HepG2 (cell line): ENCODE measurements at regions not wholly inside any gene's neighbourhood (a gene's known extent, or its start where the extent isn't known, plus 50 kb on each side); places are given as distances from the start of the nearest gene placed in this dataset.

Experiments
- ATAC-seq: fragments of 200-7000 bp; cut with Tn5 transposase; 3 replicates; pipeline ENCODE4 v1.9.1; 2020; ENCODE audit warnings: mild to moderate bottlenecking, moderate library complexity
- BruUV-seq: library from RNA; stranded (reverse); fragments of 400-500 nt; replicated peaks from 2 replicates; lab custom pipeline; 2021; lab: Mats Ljungman, UMichigan
- CTCF ChIA-PET: fragments of 300-600 bp; formaldehyde crosslinking; extraction: SDS; loops from one replicate; lab custom pipeline; 2021; ENCODE audit warnings: low total read pairs, inconsistent platforms, low intra/inter-chr PET ratio; lab: Yijun Ruan, JAX
- POLR2A ChIA-PET: fragments of 350-600 bp; sonication (Branson Sonifier 250); formaldehyde crosslinking; loops from one replicate; lab custom pipeline; 2020; ENCODE audit warnings: antibody characterized with exemption, inconsistent platforms; lab: Yijun Ruan, JAX
- DNase-seq: peaks from one replicate; pipeline ENCODE4 v3.0.0-alpha.2; 2015; ENCODE audit warnings: low spot score
- FAIRE-seq: peaks from 3 replicates; lab custom pipeline; 2011; peaks lifted over from hg19 to GRCh38; lab: Jason Lieb, UNC
- H2AFZ ChIP-seq: one replicate; pipeline ENCODE4 v1.6.1; 2011; ENCODE audit warnings: low read length, inconsistent platforms
- H3K27ac ChIP-seq: fragments of 300-600 bp; 3 replicates; pipeline ENCODE4 v1.8.0; 2011; ENCODE audit warnings: mixed run types, mild to moderate bottlenecking, mixed read lengths, low read length, inconsistent platforms; ENCODE audit not compliant: insufficient read depth; ENCODE audit errors: extremely low read length
- H3K27me3 ChIP-seq, 2 experiments: fragments of 200-600 bp in 1 of 2; 2 replicates in 1 of 2; 3 replicates in 1 of 2; pipeline versions ENCODE4 v1.6.0 to v1.8.0; 2011; ENCODE audit warnings: low read length in 2 of 2, mild to moderate bottlenecking in 2 of 2, moderate library complexity in 2 of 2, inconsistent platforms in 1 of 2; ENCODE audit not compliant: insufficient read depth in 2 of 2, control insufficient read depth in 1 of 2
- H3K36me3 ChIP-seq, 2 experiments: fragments of 200-600 bp in 1 of 2; replicated peaks in 1 of 2; 2 replicates in 1 of 2; 3 replicates in 1 of 2; pipeline versions ENCODE4 v1.5.1 to v1.8.0; 2011; ENCODE audit warnings: low read length in 2 of 2, inconsistent platforms in 1 of 2; ENCODE audit not compliant: insufficient read depth in 2 of 2, control insufficient read depth in 1 of 2
- H3K4me1 ChIP-seq: 2 replicates; pipeline ENCODE4 v1.5.1; 2012; ENCODE audit warnings: low read length, inconsistent platforms; ENCODE audit not compliant: insufficient read depth
- H3K4me2 ChIP-seq: 2 replicates; pipeline ENCODE4 v1.6.0; 2011; ENCODE audit warnings: low read depth, low read length, inconsistent platforms
- H3K4me3 ChIP-seq, 3 experiments: fragments of 200-600 bp in 1 of 3; sonication (generic), shearing (Covaris generic) in 1 of 3; replicated peaks in 1 of 3; 2 replicates each; pipeline ENCODE4 v1.5.1; 2011 to 2016; ENCODE audit warnings: low read length in 3 of 3, inconsistent platforms in 2 of 3, low read depth in 2 of 3, mild to moderate bottlenecking in 2 of 3, control low read depth in 1 of 3, mixed read lengths in 1 of 3; ENCODE audit not compliant: insufficient read depth in 1 of 3
- H3K79me2 ChIP-seq: one replicate; pipeline ENCODE4 v1.6.1; 2011; ENCODE audit warnings: low read length, inconsistent platforms; ENCODE audit not compliant: insufficient read depth
- H3K9ac ChIP-seq: 2 replicates; pipeline ENCODE4 v1.6.0; 2011; ENCODE audit warnings: mild to moderate bottlenecking, low read depth, low read length, inconsistent platforms; ENCODE audit not compliant: insufficient read depth
- H3K9me3 ChIP-seq: 2 replicates; pipeline ENCODE4 v1.5.1; 2012; ENCODE audit warnings: mild to moderate bottlenecking, low read length
- H4K20me1 ChIP-seq: 2 replicates; pipeline ENCODE4 v1.6.0; 2011; ENCODE audit warnings: inconsistent platforms, mild to moderate bottlenecking, low read length, moderate library complexity; ENCODE audit not compliant: insufficient read depth
- EHMT2 ChIP-seq: fragments of 200-600 bp; sonication (generic); IDR thresholded peaks from 2 replicates; pipeline ENCODE4 v1.7.0; 2017; ENCODE audit warnings: antibody characterized with exemption, low read depth, low read length, borderline replicate concordance
- HDAC6 ChIP-seq: fragments of 200-600 bp; sonication (generic); IDR thresholded peaks from 2 replicates; pipeline ENCODE4 v1.7.0; 2017; ENCODE audit warnings: mild to moderate bottlenecking, antibody characterized with exemption, low read length, low read depth
- SALL2 ChIP-seq: sonication (generic); formaldehyde crosslinking; IDR thresholded peaks from 2 replicates; pipeline ENCODE4 v1.8.1; 2023; ENCODE audit warnings: mild to moderate bottlenecking, missing genetic modification reagents, inconsistent platforms
- SRSF1 ChIP-seq: fragments of 200-400 bp; formaldehyde crosslinking; optimal IDR thresholded peaks from 2 replicates; pipeline ENCODE3; 2017; ENCODE audit warnings: mild to moderate bottlenecking, low read depth, low read length, moderate library complexity
- TCF7L2 ChIP-seq: IDR thresholded peaks from 2 replicates; pipeline ENCODE4 v1.6.1; 2011; ENCODE audit warnings: mild to moderate bottlenecking, low read depth, low read length, moderate library complexity
- TGIF2 ChIP-seq: IDR thresholded peaks from 2 replicates; pipeline ENCODE4 v1.6.1; 2016; ENCODE audit warnings: control low read depth, missing compliant biosample characterization
- XBP1 ChIP-seq: sonication (generic); formaldehyde crosslinking; IDR thresholded peaks from 2 replicates; pipeline ENCODE4 v1.5.0; 2020; ENCODE audit warnings: missing genetic modification reagents
- ZEB1 ChIP-seq: IDR thresholded peaks from 2 replicates; pipeline ENCODE4 v1.6.1; 2012; ENCODE audit warnings: mild to moderate bottlenecking, low read depth, inconsistent platforms; ENCODE audit not compliant: insufficient replicate concordance
- ZNF143 ChIP-seq: sonication (generic); formaldehyde crosslinking; IDR thresholded peaks from 2 replicates; pipeline ENCODE4 v1.4.0; 2020; ENCODE audit warnings: missing genetic modification reagents
- ZNF329 ChIP-seq: sonication (generic); formaldehyde crosslinking; IDR thresholded peaks from 2 replicates; pipeline ENCODE4 v1.9.0; 2021; ENCODE audit warnings: low read depth, mild to moderate bottlenecking, missing genetic modification reagents
- ZNF547 ChIP-seq: sonication (generic); formaldehyde crosslinking; IDR thresholded peaks from 2 replicates; pipeline ENCODE4 v1.5.1; 2020; ENCODE audit warnings: mild to moderate bottlenecking, missing genetic modification reagents
- ZNF569 ChIP-seq: sonication (generic); formaldehyde crosslinking; IDR thresholded peaks from 2 replicates; pipeline ENCODE4 v1.5.0; 2020; ENCODE audit warnings: mild to moderate bottlenecking, missing genetic modification reagents, moderate library complexity, borderline replicate concordance
- ZSCAN25 ChIP-seq: sonication (generic); formaldehyde crosslinking; IDR thresholded peaks from 2 replicates; pipeline ENCODE4 v1.8.0; 2022; ENCODE audit warnings: mild to moderate bottlenecking, missing genetic modification reagents
- WGBS: methylation state at CpG from one replicate; pipeline ENCODE4 v1.1.6; 2017; ENCODE audit warnings: low lambda C conversion rate; 5-methylcytosine and 5-hydroxymethylcytosine counted together
- in situ Hi-C: cut with HindIII; loops from 2 replicates; pipeline ENCODE4 v1.10.0; 2017; ENCODE audit warnings: low pct_unique_long_range_greater_than_20kb; ENCODE audit not compliant: extremely low pct_ligation_motif_present
- intact Hi-C: fragments of 100-400 bp; cut with micrococcal nuclease; formaldehyde crosslinking; loops from one replicate; pipeline ENCODE4 v1.10.0; 2022; ENCODE audit not compliant: unreplicated experiment
- TF ChIP-seq, protein P1 (sequence below): IDR thresholded peaks from 2 replicates; pipeline ENCODE4 v1.6.1; 2016; ENCODE audit warnings: low read depth, control low read depth
- TF ChIP-seq, protein P2 (sequence below): sonication (generic); formaldehyde crosslinking; IDR thresholded peaks from 2 replicates; pipeline ENCODE4 v1.5.1; 2020; ENCODE audit warnings: missing genetic modification reagents, mild to moderate bottlenecking, borderline replicate concordance
- TF ChIP-seq, protein P3 (sequence below): sonication (generic); formaldehyde crosslinking; IDR thresholded peaks from 2 replicates; pipeline ENCODE4 v1.8.1; 2023; ENCODE audit warnings: mild to moderate bottlenecking, moderate library complexity, missing genetic modification reagents

DNA sequence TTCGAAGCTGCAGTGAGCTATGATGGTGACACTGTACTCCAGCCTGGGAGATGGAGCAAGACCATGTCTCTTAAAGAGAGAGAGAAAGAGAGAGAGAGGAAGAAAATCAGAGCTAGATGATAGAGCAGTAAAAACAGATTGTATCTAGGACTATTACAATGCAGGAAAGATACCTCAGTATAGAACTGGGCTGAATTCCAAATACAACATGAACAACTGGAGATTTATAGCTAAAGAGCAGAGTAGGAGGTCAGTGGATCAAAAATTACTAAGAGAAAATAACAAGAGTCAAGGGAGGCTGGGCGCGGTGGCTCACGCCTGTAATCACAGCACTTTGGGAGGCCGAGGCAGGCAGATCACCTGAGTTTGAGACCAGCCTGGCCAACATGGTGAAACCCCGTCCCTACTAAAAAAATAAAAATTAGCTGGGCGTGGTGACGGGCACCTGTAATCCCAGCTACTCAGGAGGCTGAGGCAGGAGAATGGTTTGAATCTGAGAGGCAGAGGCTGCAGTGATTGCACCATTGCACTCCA is 100.7 kb upstream of the MSH6 start:
- BruUV-seq = no TSS peak
- DNase-seq (no peak), FAIRE-seq (no peak), ATAC-seq (no peak)
- no peak overlapping the region for H3K9ac ChIP-seq
- H3K27me3 ChIP-seq = peaks cover 0 to 14% of the 10 kb centered on the region in 2 experiments; a peak in 4 of 5 replicates
- H3K79me2 ChIP-seq = no peaks in the 10 kb centered on the region
- H3K27ac ChIP-seq = no peak overlapping the region
- ChIA-PET POLR2A (no interaction called here), CTCF (no interaction called here)
- H3K4me2 ChIP-seq = no peak overlapping the region
- no peaks in the 10 kb centered on the region for H4K20me1 ChIP-seq
- H3K4me1 ChIP-seq = peaks cover 8% of the 10 kb centered on the region; the same call in 1 of the 2 replicates
- in situ Hi-C loops = no loop called here
- no peak overlapping the region for H2AFZ ChIP-seq
- H3K4me3 ChIP-seq = no peak overlapping the region
- intact Hi-C loops = no loop called here
- H3K9me3 ChIP-seq = no peaks in the 10 kb centered on the region
- WGBS = 46% methylated on average over 8 of the region's 8 CpGs
- H3K36me3 ChIP-seq = no peaks in the 10 kb centered on the region
- TF ChIP-seq TCF7L2 (no peak), SRSF1 (no peak), XBP1 (CRISPR knock-in tag) (no peak), ZNF329 (CRISPR knock-in tag) (no peak), HDAC6 (no peak), ZNF547 (CRISPR knock-in tag) (no peak), ZNF569 (no peak), ZNF143 (CRISPR knock-in tag) (no peak), ZSCAN25 (CRISPR knock-in tag) (no peak), TGIF2 (no peak), SALL2 (CRISPR knock-in tag) (no peak), ZEB1 (no peak), EHMT2 (no peak)
- TF ChIP-seq, protein P1, sequence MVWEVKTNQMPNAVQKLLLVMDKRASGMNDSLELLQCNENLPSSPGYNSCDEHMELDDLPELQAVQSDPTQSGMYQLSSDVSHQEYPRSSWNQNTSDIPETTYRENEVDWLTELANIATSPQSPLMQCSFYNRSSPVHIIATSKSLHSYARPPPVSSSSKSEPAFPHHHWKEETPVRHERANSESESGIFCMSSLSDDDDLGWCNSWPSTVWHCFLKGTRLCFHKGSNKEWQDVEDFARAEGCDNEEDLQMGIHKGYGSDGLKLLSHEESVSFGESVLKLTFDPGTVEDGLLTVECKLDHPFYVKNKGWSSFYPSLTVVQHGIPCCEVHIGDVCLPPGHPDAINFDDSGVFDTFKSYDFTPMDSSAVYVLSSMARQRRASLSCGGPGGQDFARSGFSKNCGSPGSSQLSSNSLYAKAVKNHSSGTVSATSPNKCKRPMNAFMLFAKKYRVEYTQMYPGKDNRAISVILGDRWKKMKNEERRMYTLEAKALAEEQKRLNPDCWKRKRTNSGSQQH (CRISPR knock-in tag) = no peak
- TF ChIP-seq, protein P2, sequence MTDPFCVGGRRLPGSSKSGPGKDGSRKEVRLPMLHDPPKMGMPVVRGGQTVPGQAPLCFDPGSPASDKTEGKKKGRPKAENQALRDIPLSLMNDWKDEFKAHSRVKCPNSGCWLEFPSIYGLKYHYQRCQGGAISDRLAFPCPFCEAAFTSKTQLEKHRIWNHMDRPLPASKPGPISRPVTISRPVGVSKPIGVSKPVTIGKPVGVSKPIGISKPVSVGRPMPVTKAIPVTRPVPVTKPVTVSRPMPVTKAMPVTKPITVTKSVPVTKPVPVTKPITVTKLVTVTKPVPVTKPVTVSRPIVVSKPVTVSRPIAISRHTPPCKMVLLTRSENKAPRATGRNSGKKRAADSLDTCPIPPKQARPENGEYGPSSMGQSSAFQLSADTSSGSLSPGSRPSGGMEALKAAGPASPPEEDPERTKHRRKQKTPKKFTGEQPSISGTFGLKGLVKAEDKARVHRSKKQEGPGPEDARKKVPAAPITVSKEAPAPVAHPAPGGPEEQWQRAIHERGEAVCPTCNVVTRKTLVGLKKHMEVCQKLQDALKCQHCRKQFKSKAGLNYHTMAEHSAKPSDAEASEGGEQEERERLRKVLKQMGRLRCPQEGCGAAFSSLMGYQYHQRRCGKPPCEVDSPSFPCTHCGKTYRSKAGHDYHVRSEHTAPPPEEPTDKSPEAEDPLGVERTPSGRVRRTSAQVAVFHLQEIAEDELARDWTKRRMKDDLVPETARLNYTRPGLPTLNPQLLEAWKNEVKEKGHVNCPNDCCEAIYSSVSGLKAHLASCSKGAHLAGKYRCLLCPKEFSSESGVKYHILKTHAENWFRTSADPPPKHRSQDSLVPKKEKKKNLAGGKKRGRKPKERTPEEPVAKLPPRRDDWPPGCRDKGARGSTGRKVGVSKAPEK (CRISPR knock-in tag) = no peak
- TF ChIP-seq, protein P3, sequence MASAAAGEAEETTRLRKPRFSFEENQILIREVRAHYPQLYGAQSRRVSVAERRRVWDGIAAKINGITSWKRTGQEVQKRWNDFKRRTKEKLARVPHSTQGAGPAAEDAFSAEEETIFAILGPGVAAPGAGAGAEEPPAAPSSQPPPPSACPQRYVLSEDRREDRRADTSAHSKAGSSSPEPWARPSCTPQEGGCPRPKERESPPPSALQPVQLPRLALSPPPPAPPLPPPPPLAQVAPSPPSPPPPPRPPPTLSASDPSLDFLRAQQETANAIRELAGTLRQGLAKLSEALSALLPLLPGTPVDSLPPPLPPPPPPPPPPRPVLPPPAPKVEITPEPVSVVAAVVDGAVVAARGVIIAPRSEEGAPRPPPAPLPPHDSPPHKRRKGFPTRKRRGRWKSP = no peak
